Limb (tissue), 2 donors: ENCODE measurements at regions not wholly inside any gene's neighbourhood (a gene's known extent, or its start where the extent isn't known, plus 50 kb on each side); places are given as distances from the start of the nearest gene placed in this dataset.
A peak's percentile ranks its signal among the peaks of the same experiment; 100 is the strongest.
"Not testable (repeated sequence)": the region's sequence is repeated elsewhere in the genome, so short reads cannot be mapped to it uniquely, and the experiment has no call there.

Experiments
- DNase-seq, 2 donors: peaks; one replicate each; pipeline ENCODE4 v3.0.0-alpha.2; 2016; ENCODE audit errors: extremely low spot score in 2 of 2

DNA sequence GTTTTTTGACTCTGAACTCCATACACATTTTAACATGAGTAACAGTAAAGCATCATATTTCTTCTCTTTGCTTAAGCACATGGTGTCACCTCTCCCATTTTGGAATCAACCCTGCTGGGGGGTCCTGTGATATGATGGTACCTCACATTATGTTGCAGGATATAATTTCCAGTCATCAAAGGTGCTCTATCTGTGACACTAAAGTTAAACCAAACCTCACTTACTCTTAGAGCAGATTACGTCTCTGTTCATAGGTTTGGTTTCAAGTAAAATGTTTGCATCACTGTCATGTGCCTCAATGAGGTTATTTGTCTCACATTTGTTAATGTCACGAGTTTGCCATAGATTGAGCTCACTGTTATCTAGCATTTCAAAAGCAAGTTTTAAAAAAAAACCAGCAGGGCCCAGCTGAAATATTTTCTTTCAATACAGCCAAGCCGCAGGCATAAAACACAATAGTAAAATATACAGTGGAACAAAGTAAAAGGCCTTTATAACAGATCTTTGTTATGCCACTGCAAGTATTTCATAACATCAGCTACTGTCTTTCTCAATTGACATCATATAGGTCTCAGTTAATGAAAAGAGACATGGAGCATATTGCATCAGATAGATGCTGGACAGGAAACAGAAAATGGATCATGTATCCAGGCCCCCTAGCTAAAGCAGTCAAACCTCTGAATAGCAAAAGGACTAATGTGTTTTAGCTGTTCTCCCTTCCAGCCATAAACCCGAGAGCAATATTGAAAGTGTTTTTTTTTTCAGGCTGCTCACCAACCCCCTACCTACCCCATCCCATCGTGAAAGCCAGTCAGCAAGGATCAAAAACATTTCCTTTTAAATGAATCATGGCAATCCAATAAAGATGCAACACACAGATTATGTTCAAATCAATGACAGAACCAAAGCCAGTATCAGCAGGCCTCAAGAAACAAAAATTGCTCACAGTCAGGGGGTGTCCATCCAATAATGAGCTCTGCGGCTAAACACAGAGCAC lies 182.1 kb upstream of the ITGA1 start:
- no peak for DNase-seq

DNA sequence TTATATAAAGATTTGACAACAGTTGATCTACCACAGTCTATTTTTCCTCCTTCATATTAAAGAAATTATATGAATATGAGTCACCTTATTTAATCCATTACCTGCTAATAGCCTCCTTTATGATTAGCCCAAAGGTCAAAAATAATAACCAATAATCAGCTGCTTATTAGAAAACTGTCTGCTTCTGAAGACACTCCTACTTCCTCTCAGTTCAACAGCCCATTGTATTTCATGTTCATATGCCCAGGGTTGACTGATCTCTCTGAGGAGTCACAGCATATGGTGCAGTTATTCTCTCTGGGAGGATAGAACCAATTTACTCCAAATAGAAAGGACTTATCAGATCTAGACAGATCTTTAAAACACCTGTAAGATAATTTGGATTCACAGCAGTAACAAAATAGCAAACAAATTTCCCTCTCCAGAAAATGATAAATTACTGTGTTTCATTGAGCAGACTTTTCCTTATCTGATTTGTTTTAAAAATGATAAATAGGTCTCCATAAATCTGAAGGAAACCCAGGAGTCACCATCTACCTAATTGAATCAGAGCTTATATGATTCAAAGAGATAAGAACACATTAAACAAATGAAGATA lies 180.4 kb upstream of the ITGA1 start:
- DNase-seq = no peak

DNA sequence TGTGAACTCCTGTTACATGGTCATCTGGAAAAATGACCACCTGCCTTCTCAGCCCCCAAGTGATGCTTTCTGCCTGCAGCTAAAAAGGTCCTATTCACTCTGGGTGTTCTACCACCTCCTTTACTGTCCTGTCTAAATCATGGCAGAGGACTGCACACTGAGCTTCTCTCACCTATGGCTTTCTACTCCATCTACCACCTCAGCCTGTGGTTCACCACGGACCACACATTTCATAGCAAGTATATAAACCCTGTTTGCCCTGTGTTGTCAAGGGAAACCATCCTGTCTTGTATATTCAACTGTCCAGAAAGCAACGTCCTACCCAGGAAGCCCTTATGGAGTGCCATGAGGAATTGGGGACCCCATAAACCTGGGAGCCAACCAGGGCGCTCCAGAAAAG lies 167.4 kb upstream of the ITGA1 start:
- DNase-seq = no peak

GRCh38 chr5:52623291-52623690 lies 164.4 kb upstream of the ITGA1 start:
- no peak for DNase-seq

GRCh38 chr5:52624291-52624690 lies 163.4 kb upstream of the ITGA1 start:
- DNase-seq = no peak

DNA sequence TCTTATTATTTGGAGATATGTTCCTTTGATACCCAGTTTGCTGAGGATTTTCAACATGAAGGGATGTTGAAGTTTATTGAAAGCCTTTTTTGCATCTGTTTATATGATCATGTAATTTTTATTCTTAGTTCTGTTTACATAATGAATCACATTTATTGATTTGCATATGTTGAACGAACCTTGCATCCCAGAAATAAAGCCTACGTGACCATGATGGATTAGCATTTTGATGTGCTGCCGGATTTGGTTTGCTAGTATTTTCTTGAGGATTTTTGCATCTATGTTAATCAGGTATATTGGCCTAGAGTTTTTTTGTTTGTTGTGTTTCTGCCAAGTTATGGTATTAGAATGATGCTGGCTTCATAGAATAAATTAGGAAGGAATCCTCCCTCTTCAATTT lies 161.4 kb upstream of the ITGA1 start:
- no peak for DNase-seq

- DNase-seq = no peak
Measured at GRCh38 chr5:52627740-52628139, 160.0 kb upstream of the ITGA1 start.

DNA sequence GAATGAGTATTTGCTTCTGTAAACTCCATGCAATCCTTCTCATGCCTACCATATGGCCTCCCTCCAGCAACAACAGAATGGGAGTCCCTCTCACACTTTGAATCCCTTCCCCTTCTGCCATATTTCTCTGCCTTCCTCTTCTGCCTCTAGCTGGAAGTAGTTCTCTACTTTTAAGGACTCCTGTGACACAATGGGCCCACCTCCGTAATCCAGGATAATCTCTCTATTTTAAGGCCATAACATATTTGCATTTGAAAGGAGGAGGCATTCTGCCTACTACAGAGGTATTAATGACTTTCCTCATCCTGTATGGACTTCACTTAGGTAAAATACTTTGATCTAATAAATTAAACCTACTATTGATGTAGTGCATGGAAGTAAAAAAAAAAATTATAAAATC lies 155.4 kb upstream of the ITGA1 start:
- no peak for DNase-seq

GRCh38 chr5:52634171-52634570 lies 153.5 kb upstream of the ITGA1 start:
- not testable (repeated sequence) for DNase-seq

GRCh38 chr5:52638732-52639131 lies 149.0 kb upstream of the ITGA1 start:
- DNase-seq = no peak

DNA sequence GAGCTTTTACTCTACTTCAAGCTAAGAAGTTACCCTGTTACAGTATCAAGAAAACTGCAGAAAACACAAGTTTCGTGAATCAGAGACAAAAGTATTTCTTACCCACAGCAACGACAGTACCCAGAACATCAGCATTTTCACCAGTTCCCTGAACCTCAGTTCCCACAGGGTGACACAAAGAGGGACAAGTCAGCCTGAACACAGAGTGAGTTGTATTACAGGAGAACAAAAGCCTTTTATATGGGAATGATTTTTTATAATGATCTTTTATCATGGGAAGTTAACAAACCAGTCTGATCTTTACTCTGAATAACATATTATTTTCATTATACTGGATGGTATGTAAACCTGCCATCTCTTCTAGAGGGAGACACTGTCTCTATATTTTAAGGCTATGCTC lies 139.0 kb upstream of the ITGA1 start:
- DNase-seq = no peak

- DNase-seq = no peak
Measured at GRCh38 chr5:52655163-52655562, 132.6 kb upstream of the ITGA1 start.

- no peak for DNase-seq
Measured at GRCh38 chr5:52656569-52657246, 131.0 kb upstream of the ITGA1 start.

DNA sequence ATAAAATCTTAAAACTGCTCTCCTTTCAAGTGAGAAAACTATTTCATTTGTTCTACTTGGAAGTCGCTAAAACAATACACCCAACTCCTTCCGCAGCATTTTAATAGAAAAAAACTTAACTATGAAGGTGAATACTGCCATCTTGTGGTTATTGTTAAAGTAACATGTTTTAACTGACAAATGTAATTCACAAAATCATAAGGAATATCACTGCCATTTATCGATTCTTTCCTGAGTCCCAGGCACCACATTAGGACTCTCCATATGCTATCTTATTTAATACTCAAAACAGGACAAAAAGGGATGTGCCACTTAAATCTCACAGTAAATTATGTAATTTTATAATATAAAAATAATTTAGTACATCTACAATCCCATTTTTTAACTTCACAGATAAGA lies 130.5 kb upstream of the ITGA1 start:
- DNase-seq = peak in 1 of 2 donors; percentile 86

GRCh38 chr5:52658246-52658645 lies 129.5 kb upstream of the ITGA1 start:
- no peak for DNase-seq

DNA sequence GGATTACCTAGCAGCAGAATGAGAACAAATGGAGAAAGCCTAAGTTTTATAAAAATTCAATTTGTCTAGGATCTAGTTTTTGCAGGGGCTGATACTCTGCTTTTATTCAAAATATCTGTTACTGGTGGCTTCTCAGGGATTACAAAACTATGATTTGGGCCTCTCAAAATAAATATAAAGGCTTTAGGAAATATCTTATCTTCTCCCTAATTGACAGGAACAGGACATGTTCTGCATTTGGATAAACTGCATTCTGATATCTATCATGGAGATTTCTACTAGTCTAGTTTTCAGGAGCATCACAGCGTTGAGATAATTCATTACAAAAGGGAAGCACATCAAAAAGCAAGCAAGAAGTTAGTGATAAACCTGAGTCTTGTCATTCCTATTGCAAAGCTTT lies 127.1 kb upstream of the ITGA1 start:
- no peak for DNase-seq

DNA sequence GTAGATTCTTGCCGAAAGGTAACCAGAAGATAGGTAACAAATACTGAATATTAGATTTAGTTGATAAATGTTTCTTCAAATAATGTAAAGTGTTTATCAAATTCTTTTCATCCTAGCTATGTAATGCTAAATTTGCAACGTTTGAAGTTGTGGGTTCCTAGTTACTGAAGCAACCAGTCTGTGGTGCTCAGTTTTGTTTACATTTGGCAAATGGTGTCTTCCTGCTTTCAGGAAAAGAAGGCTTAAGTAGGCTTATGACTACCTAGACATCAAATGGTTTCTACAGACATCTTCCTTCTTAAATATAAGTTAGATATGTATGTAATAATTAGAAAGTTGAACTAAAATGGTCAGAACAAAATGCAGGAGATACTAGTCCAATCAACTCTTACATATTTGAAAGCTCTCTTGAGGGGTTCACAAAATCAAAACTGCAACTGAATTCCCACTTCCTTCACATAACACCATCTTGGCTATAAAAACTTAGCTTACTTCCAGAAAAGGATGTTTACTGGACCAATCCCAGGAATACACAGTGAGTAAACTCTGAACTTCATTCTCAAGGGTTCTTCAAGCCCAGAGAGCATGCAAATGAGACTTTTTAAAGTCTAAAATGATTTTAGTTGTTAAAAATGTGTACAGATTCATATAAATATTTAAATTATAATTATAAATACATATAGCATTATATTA lies 125.7 kb upstream of the ITGA1 start:
- DNase-seq = no peak

DNA sequence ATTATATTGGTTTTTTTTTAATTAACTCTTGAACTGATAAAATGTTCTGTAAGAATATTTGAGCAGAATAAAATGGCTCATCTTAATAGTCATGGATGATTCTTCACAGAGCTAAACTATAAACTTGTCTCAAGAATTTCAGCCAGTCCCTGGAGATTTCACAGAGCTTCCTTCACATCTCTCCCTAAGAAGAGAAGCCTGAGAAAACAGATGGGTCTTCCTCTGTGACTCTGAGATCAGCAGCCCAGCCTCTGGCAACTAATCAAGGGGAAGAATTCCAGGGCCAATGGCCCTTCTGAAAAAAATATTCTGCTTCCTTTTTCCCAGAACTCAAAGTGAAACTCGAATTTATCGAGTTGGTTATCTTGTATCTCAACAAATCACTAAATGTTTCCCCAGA lies 122.2 kb upstream of the ITGA1 start:
- DNase-seq = no peak

DNA sequence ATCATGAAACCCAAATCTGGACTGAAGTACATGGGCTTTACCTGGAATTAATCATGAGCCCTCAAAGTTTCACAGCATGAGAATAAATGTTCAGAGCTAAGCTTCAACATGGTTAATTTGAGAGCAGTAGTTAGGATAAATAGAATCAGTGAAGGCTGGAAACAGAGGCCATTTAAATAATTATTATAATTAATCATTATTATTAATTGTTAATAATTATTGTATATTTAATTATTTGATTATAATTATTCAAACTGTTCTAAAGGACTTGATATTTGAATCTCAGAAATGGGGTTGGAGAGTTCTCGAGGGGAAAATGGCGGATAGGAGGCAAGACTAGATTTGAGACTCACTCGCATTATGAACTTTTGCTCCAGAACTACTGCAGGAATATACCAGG lies 119.6 kb upstream of the ITGA1 start:
- DNase-seq = no peak

GRCh38 chr5:52668544-52669185 lies 119.1 kb upstream of the ITGA1 start:
- DNase-seq = no peak

DNA sequence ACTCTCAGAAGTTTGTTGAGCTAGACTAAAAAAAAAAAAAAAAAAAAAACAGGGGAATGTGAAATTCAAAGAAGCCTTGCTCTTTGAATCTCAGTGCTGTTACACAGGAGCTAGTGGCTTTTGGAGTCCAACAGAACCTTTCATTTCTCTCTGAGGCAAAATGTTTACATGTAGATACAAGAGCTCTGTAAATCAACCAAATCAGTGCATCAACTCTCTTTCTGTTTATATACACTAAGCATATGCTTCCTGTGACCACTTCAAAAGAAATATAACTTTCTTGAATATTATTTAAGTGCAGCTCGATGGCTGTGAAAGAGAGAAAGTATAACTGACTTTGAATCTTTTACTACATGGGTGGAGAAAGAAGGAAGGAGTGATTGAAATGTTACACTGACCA lies 115.3 kb upstream of the ITGA1 start:
- DNase-seq = no peak
